Activated CD8-positive, alpha-beta T cell treated with anti-CD3 and anti-CD28 coated beads for 36 hours (primary cell): ENCODE measurements at regions not wholly inside any gene's neighbourhood (a gene's known extent, or its start where the extent isn't known, plus 50 kb on each side); places are given as distances from the start of the nearest gene placed in this dataset.

Source experiments
- ATAC-seq: fragments of 200-7000 bp; cut with Tn5 transposase; one replicate; pipeline ENCODE4 v1.10.0; 2021; ENCODE audit warnings: mild to moderate bottlenecking, moderate library complexity
- CTCF ChIA-PET: fragments of 350-600 bp; sonication (Branson Sonifier 250); formaldehyde crosslinking; loops from one replicate; lab custom pipeline; 2021; ENCODE audit warnings: antibody characterized with exemption; lab: Charles Lee
- POLR2A ChIA-PET: fragments of 350-600 bp; sonication (Branson Sonifier 250); formaldehyde crosslinking; loops from one replicate; lab custom pipeline; 2021; ENCODE audit warnings: antibody characterized with exemption; lab: Charles Lee
- DNase-seq: peaks from one replicate; pipeline ENCODE4 v3.0.0-alpha.2; 2020
- H3K27ac Mint-ChIP-seq: one replicate; pipeline ENCODE4 v1.8.0; 2021; ENCODE audit warnings: mild to moderate bottlenecking, mixed read lengths
- H3K27me3 Mint-ChIP-seq: one replicate; pipeline ENCODE4 v1.8.0; 2021; ENCODE audit warnings: mixed read lengths
- H3K36me3 Mint-ChIP-seq: one replicate; pipeline ENCODE4 v1.8.0; 2021; ENCODE audit warnings: low read depth, mixed read lengths
- H3K4me1 Mint-ChIP-seq: one replicate; pipeline ENCODE4 v1.8.0; 2021; ENCODE audit warnings: low read depth, mixed read lengths
- H3K4me3 Mint-ChIP-seq: one replicate; pipeline ENCODE4 v1.8.0; 2021; ENCODE audit warnings: mild to moderate bottlenecking, moderate library complexity, mixed read lengths
- H3K9me3 Mint-ChIP-seq: one replicate; pipeline ENCODE4 v1.8.0; 2021; ENCODE audit warnings: mixed read lengths
- CTCF ChIP-seq: fragments of 200-600 bp; IDR thresholded peaks from one replicate; pipeline ENCODE4 v1.8.0; 2022; ENCODE audit warnings: antibody characterized with exemption, mild to moderate bottlenecking
- intact Hi-C: fragments of 100-400 bp; cut with micrococcal nuclease; formaldehyde crosslinking; loops from one replicate; pipeline ENCODE4 v1.10.0; 2022

GRCh38 chr4:65193985-65194384 lies 476.3 kb downstream of the EPHA5 start:
- Mint-ChIP-seq H3K9me3 (peaks cover 5% of the 10 kb centered on the region), H3K27me3 (no peaks in the 10 kb centered on the region), H3K36me3 (no peaks in the 10 kb centered on the region), H3K4me3 (no peak overlapping the region), H3K4me1 (no peaks in the 10 kb centered on the region), H3K27ac (no peak overlapping the region)
- intact Hi-C loops = no loop called here
- ChIA-PET CTCF (no interaction called here), POLR2A (no interaction called here)
- DNase-seq = no peak
- no peak for ATAC-seq
- TF ChIP-seq CTCF = no peak

- no peak for TF ChIP-seq CTCF
- DNase-seq (no peak), ATAC-seq (no peak)
- Mint-ChIP-seq H3K4me1 (no peaks in the 10 kb centered on the region), H3K27ac (no peak overlapping the region), H3K36me3 (no peaks in the 10 kb centered on the region), H3K27me3 (no peaks in the 10 kb centered on the region), H3K4me3 (no peak overlapping the region), H3K9me3 (peaks cover 3% of the 10 kb centered on the region)
- ChIA-PET POLR2A (no interaction called here), CTCF (no interaction called here)
- intact Hi-C loops = no loop called here
Observed at GRCh38 chr4:65190780-65191179, 479.5 kb downstream of the EPHA5 start.

GRCh38 chr4:65175585-65175984 lies 494.7 kb downstream of the EPHA5 start:
- POLR2A ChIA-PET = no interaction called here

GRCh38 chr4:65170768-65171514 lies 499.3 kb downstream of the EPHA5 start:
- no peaks in the 10 kb centered on the region for H3K36me3 Mint-ChIP-seq
- intact Hi-C loops = no loop called here
- H3K4me3 Mint-ChIP-seq = no peak overlapping the region
- no peaks in the 10 kb centered on the region for H3K9me3 Mint-ChIP-seq
- DNase-seq (no peak), ATAC-seq (no peak)
- ChIA-PET POLR2A (no interaction called here), CTCF (no interaction called here)
- no peaks in the 10 kb centered on the region for H3K27me3 Mint-ChIP-seq
- no peaks in the 10 kb centered on the region for H3K4me1 Mint-ChIP-seq
- TF ChIP-seq CTCF = no peak
- H3K27ac Mint-ChIP-seq = no peak overlapping the region

More at GRCh38 chr4:65175585-65175984, 494.7 kb downstream of the EPHA5 start:
- no peak overlapping the region for H3K4me3 Mint-ChIP-seq
- TF ChIP-seq CTCF = no peak
- no peaks in the 10 kb centered on the region for H3K4me1 Mint-ChIP-seq
- no peaks in the 10 kb centered on the region for H3K27me3 Mint-ChIP-seq
- DNase-seq (no peak), ATAC-seq (no peak)
- no peaks in the 10 kb centered on the region for H3K36me3 Mint-ChIP-seq
- intact Hi-C loops = no loop called here
- CTCF ChIA-PET = no interaction called here
- no peaks in the 10 kb centered on the region for H3K9me3 Mint-ChIP-seq
- no peak overlapping the region for H3K27ac Mint-ChIP-seq

GRCh38 chr4:65167719-65168118 lies 502.6 kb downstream of the EPHA5 start:
- no peak for TF ChIP-seq CTCF
- H3K27ac Mint-ChIP-seq = no peak overlapping the region
- DNase-seq (no peak), ATAC-seq (no peak)
- ChIA-PET POLR2A (no interaction called here), CTCF (no interaction called here)
- H3K4me3 Mint-ChIP-seq = no peak overlapping the region
- H3K36me3 Mint-ChIP-seq = no peaks in the 10 kb centered on the region
- no peaks in the 10 kb centered on the region for H3K27me3 Mint-ChIP-seq
- no peaks in the 10 kb centered on the region for H3K9me3 Mint-ChIP-seq
- intact Hi-C loops = no loop called here
- no peaks in the 10 kb centered on the region for H3K4me1 Mint-ChIP-seq
